HG03135 (cell line): ENCODE measurements at regions not wholly inside any gene's neighbourhood (a gene's known extent, or its start where the extent isn't known, plus 50 kb on each side); places are given as distances from the start of the nearest gene placed in this dataset.
"Not testable (repeated sequence)": the region's sequence is repeated elsewhere in the genome, so short reads cannot be mapped to it uniquely, and the experiment has no call there.

ENCODE experiments used
- ATAC-seq: cut with Tn5 transposase; IDR thresholded peaks from one replicate; pipeline ENCODE4 v1.9.1; 2021; ENCODE audit warnings: mild to moderate bottlenecking, moderate library complexity; ENCODE audit not compliant: unreplicated experiment

DNA sequence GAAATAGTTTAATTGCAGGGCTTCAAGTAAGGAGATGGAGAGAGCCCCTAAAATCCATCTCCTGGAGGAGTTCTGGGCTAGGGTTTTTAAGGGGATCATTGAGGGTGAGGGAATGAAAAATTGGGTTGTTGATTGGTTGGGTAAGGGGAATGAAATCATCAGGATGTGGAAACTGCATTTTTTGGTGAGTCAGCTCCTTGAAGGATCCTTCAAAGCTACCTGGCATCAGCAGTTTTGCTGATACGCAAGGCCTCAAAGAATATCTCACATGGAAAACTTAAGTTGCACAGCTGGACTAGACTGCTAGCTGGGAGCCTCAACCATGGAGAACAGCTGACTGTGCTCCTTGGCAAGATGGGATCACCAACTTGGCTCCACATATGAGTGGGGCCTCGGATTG, 136.7 kb downstream of the FGF10 start:
- ATAC-seq = no peak

DNA sequence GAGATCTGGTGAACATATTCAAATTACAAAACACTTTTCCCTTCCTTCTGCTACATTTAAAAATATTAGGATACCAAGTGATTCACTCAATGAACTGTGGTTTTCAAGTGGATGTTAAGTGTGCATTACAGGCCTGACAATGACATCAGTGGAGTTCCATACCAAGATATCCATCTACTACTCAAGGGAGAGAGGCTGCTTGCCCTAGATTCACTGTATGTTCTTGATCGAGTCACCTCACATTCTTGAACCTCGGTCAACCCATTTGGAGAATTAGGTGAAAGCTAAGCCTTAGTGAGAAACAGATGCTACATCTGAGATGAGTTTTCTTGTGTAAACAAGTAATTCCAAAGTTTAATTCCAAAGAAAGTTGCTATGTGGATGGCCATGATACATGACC, 142.2 kb downstream of the FGF10 start:
- ATAC-seq = no peak

DNA sequence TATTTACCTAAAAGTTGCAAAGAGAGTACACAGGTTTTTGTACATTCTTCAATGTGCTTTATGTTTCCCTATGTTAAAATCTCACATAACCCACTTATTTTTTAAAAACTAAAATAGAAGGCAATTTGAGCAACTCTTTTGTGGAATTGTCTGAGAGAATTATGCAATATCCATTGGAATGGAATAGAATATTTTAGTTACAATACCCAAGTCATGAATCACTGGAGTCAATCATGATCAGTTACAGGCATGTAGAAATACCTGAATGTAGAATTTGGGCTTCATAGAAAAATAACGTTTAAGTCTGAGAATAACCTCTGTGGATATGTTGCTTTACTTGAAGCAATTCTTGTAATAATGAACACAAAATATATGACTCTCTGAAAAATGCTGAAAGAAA, 143.3 kb downstream of the FGF10 start:
- no peak for ATAC-seq

DNA sequence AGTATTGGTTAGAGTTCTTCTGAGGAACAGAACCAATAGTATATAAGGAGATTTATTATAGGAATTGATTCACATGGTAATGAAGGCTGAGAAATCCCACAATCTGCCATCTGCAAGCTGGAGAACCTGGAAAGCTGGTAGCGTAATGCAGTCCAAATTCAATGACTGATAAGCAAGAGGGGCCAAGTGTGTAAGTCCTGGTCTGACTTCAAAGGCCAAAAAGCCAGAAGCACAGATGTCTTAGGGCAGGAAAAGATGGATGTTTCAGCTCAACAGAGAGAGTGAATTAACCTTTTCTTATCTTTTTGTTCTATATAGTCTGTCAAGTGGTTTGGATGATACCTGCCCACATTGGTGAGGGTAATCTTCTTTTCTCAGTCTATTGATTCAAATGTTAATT, 146.4 kb downstream of the FGF10 start:
- no peak for ATAC-seq

DNA sequence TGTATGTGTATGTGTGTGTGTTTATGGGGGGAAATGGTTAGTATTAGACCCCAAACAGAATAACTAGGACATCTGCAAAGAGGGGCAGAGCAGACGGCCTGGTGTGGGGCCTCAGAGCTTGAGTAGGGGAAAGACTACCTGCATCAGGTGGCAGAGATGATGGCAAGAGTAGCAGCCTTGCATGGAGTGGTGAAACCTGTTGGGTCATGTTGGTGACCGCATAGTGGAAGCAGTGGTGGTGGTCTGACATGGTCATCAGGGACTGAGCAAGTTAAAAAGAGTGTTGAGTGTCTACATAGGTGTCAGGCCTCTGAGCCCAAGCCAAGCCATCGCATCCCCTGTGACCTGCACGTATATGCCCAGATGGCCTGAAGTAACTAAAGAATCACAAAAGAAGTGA, 153.2 kb downstream of the FGF10 start:
- ATAC-seq = no peak

DNA sequence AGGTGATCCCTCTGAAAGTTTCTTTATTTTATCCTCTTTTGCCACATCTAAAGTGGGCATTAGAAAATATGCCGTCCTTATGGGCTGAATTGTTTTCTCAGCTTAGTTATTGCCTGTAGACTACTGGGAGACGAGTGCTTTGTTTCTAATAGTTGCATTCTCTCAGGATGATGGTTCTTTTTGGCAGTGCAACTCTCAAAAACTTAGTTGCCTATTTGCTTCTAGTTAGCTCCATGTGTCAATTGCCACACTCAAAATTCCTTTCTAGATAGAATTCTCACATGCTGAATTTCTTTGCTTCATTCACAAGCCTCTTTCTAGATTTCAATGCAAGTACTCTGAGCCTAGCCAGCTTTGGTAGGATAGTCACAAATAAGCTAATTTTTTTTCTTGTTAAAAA, 155.5 kb downstream of the FGF10 start:
- no peak for ATAC-seq

DNA sequence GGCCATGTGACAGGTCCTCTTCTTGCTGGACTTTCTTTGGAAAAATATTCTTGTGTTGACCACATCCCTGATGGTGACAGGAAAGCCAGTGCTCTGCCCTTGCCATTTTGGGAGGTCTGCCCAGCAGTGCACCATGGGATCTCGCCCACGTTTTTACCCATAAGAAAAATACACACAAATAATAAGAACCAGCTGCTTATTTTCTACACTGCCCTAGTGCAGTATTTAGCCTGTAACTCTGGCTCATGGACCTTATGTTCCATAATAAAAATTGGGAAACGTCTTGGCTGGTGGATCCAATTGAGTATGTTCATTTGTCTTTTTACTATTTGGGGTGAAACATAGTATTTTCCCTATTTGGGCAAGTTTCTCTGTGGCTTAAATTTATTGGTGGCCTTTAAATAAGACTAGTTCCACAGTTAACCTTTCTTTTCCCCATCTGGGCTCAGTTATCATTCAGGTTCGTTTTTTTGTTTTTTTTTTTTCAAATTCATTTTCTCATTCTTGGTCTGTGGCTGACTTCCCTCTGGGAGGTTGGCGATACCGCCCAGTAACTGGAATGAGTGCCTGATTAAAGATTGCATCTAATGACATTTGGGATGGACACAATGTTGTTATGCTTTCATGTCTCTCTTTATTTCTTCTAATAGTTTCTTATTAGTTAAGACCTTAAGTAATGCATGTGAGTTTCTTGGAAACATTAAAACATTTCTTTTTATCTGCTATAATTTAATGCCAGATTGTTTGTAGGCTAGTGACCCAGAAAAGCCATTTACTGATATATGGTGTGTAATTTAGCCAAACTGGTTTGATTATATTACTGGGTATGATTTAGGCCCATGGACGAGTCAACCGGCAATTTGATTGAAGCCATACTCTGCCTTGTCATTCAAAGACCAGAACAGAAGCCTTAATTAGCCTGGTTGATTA, 163.7 kb downstream of the FGF10 start:
- ATAC-seq = no peak

DNA sequence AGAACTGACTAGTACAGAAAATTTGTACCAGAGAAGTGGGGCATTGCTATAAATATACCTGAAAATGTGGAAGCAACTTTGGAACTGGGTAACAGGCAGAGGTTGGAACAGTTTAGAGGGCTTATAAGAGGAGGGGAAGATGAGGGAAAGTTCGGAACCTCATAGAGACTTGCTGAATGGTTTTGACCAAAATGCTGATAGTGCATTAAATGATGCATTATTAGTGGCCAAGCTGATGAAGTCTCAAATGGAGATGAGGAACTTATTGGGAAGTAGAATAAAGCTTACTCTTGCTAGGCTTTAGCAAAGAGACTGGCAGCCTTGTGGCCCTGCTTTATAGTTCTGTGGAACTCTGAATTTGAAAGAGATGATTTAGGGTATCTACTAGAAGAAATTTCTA, 189.8 kb downstream of the FGF10 start:
- no peak for ATAC-seq

DNA sequence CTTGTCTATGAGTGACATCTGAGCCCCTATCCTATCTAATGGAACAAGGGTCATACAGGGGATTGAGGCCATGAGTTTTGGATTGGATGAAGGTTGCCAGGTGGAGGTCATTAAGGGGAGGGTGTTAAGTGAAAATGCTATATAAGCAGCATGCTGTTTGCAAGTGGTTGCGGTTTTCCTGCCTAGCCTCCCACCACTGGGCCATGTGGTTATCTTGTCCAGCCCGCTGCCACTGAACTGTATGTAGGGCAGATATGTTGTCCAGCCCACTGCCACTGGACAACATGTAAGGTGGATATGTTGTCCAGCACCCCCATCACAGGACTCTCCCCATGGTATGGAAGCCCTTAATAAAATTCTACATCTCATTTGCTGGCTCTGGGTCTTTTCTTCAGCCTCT, 200.0 kb downstream of the FGF10 start:
- ATAC-seq = no peak

DNA sequence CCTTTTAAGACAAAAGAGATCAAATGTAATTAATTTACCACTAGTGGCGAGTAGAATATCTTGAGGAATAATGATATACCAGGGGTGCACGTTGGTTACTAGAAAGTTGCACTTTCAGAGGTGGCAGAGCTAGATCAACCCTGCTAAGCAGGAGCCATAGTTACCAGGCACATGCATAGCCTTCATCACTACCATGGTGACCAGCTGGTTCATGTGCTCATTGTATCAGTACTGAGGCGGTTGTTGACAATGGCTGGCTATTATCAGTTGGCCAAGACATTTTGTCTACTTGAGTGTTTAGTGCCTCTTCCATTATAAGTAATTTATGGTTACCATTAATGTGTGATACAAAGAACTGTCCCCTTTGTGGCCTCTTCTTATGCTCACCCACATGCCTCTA, 201.2 kb downstream of the FGF10 start:
- ATAC-seq = no peak

DNA sequence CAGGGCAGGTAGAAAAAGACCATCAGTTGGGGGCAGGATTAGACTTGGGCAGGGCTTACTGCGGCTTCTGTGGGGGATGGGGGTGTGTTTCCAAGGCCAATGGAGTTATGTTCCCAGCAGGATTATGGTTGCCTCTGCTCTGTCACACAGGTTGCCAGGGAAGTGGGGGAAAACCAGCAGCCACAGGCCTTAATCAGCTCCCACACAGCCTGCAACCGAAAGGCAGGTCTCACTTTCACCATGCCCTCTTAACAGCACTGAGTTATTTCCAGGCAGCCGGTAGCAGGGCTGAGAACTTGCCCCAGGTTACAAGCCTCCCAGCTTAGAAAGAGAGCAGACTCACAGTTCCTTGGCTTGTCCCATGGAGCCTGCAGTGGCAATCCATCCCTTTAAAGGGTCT, 205.5 kb downstream of the FGF10 start:
- no peak for ATAC-seq

DNA sequence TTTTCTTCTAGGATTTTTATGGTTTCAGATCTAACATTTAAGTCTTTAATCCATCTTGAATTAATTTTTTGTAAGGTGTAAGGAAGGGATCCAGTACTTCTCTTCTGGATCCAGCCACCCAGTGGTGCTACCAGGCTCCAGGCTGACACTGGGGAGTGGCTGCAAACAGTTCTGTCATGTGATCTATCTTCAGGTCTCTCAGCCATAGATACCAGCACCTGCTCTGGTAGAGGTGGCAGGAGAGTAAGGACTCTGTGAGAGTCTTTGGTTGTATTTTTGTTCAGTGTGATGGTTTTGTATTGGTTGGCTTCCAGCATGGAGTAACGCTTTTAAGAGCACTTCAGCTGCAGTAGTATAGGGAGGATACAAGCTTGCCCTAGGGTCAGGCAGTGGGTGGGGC, 205.9 kb downstream of the FGF10 start:
- no peak for ATAC-seq

DNA sequence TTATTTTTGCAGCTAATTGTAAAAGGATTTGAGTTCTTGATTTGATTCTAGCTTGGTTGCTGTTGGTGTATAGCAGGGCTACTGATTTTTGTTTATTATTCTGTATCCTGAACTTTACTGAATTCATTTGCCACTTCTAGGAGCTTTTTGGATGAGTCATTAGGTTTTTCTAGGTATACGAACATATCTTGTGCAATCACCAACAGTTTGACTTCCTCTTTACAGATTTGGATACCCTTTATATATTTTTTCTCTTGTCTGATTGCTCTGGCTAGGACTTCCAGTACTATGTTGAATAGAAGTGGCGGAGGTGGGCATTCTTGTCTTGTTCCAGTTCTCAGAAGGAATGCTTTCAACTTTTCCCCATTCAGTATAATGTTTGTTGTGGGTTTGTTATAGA, 210.8 kb downstream of the FGF10 start:
- ATAC-seq = no peak

DNA sequence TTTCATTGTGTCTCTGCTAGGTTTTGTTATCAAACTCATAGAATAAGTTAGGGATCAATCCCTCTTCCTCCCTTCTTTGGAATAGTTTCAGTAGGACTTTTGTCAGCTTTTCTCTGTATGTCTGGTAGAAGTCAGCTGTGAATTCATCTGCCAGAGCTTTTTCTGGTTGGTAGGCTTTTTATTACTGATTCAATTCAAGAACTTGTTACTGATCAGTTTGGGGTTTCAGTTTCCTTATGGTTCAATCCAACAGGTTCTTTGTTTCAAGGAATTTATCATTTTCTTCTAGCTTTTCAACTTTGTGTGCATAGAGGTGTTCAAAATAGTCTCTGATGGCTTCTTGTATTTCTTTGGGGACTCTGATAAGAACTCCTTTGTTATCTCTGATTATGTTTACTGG, 221.7 kb downstream of the FGF10 start:
- ATAC-seq = no peak

DNA sequence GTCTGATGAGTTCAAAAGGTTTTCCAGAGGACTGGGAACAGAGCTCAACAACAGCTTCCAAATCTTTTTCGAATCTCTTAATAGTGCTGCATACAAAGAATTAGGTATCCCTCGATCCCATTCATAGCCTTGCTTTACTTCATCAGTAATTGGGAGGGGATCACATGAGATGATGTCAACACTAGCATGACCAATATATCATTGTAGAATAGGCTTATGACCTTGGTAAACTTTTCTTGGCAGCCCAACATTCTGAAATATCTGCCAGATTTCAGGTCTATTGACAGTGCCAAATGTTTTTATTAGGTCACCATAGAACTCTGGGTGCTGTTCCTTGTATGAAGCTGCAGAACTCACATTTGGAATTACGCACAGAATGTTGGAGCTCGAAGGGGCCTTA, 228.9 kb downstream of the FGF10 start:
- no peak for ATAC-seq

DNA sequence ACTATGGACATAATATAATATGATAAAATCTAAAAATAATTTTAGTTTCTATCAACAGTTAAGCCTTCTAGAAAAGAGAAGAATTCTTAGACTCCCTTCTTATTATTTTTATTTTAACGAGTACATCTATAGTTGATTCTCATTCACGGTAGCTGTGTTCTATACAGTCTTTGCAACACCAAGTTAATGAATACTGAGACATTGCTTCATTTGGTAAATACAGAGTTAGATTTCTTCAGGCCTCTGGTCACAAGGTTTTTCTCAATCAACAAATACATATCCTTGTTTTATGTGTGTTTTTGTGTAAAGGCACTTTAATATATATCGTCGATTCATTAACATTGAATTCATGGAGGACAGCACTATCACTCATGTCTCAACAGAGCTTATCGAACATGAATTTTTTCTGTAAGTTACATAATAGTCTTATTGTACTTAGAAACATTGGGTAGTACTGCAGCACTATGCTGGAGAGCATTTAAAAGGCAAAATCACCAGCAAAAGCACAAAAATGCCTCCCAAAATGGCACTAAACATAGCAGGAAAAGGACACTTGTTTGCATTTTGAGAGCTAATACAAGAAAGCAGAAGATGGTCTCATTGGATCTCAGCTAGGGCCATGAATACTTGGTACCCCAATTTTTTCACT, 239.0 kb downstream of the FGF10 start:
- ATAC-seq = no peak

DNA sequence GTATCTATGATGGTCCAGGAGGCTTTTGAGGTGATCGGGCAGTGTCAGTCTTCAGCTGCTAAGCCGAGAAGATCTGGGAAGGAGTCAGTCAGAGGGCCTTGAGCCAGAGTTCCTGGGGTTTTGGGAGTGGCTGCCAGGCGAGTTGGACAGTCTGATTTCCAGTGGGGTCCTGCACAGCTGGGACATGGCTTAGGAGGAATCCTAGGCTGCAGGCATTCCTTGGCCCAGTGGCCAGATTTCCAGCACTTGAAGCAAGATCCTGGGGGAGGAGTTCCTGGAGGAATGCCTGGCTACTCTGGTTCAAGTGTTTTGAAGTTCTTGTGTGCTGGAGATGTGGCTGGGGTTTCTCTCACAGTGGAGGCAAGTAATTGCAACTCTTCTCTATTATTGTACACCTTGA, 271.3 kb downstream of the FGF10 start:
- ATAC-seq = not testable (repeated sequence)

DNA sequence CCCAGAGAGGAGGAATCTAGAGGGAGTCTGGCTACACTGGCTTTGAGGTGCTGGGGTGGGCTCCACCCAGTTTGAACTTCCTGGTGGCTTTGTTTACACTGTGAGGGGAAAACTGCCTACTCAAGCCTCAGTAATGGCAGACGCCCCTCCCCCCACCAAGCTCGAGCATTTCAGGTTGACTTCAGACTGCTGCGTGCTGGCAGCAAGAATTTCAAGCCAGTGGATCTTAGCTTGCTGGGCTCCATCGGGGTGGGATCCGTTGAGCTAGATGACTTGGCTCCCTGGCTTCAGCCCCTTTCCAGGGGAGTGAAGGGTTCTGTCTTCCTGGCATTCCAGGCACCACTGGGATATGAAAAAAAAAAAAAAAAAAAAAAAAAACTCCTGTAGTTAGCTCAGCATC, 281.0 kb downstream of the FGF10 start:
- not testable (repeated sequence) for ATAC-seq

DNA sequence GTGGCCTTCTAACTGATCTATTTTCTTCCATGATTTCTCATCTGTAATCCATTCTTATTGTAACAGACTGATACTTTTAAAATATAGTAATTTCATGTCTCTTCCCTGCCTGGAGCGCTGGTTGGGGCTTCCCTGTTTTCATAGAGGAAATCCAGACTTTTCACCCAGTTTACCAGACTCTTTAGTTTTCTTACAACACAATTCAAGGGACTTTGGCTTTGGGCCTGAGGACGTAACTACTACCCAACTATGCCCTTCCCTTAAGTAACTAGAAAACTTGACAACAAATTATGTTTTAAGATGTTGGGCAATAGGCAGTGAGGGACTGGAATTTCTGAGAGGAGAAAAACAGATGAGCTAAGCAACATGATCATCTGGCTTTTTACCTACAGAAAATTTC, 289.6 kb downstream of the FGF10 start:
- ATAC-seq = no peak

DNA sequence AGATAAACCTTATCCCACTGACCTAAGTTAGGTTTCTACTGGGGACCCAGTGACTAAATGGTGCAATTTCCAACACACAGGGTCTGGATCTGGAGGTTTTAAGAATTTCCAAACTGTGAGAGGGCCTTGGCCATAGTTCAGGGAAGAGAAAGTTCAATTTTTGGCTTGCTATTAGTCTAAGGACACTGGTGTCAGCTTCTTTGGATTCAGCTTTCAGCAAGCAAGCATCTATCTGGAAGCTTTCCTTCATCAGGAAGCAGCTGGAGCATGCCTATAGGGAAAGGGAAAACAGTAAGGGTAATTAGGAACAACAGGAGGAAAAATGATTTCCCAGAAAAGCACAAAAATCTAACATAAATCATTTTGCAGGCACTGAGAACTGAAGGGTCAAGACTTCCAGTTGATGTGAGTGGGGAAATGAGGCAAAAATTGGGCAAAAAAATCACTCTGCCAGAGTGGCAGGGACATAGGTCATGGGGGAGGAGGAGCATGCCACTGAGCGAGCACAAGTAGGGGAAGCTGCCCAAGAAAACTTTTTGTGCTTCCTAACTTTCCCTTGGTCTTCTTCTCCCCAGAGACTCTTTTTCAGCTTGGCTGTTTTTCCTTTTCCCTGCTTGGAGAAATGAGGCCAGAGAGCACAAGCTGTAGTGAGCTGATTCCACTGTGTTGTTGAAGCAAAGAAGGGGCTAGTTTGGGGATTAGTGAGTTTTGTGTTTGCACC, 299.6 kb downstream of the FGF10 start:
- ATAC-seq = no peak

DNA sequence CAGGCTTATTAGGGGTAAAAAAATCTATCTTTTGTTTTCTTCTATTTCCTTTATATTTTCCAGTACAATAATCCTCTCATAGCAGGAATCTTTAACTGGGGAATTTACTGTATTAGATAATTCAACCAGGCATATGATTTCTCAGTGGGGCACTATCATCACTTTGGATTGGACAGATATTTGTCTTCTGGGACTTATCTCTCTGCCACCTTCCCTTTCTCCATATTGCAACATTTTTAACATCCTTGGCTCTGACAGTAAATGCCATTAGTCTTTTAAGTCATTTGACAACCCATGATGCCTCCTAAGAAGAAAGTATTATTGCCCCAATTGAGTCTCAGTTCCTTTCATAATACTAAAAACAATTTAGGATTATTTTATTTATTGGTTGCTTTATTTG, 304.1 kb downstream of the FGF10 start:
- no peak for ATAC-seq

DNA sequence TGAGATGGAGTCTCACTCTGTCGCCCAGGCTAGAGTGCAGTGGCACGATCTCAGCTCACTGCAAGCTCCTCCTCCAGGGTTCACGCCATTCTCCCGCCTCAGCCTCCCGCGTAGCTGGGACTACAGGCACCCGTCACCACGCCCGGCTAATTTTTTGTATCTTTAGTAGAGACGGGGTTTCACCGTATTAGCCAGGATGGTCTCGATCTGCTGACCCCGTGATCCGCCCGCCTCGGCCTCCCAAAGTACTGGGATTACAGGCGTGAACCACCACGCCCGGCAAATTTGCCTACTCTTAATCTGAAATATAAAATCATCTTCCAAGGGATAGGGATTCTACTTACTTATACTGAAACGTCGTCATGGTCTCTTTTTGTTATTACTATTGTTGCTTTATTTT, 314.7 kb downstream of the FGF10 start:
- not testable (repeated sequence) for ATAC-seq
